ENCODE measurements at regions not wholly inside any gene's neighbourhood (a gene's known extent, or its start where the extent isn't known, plus 50 kb on each side); places are given as distances from the start of the nearest gene placed in this dataset.

- TF ChIP-seq CTCF (conservative IDR thresholded peaks at IDR 0.05; ENCODE audit: low read depth, low read length) (no peak), POLR2A (IDR thresholded peaks at IDR 0.05; ENCODE audit: low read depth, low read length) (no peak), RAD21 (IDR thresholded peaks at IDR 0.05; ENCODE audit: low read length) (no peak), CHD1 (IDR thresholded peaks at IDR 0.05; ENCODE audit: low read depth, low read length) (no peak), RFX5 (IDR thresholded peaks at IDR 0.05; ENCODE audit: low read depth, low read length) (no peak), CEBPB (IDR thresholded peaks at IDR 0.05; ENCODE audit: low read depth, low read length) (no peak)
Measured at GRCh38 chr4:107261241-107261874, 225.2 kb upstream of the DKK2 start.
